Prostate gland (tissue), 2 donors: ENCODE measurements at regions not wholly inside any gene's neighbourhood (a gene's known extent, or its start where the extent isn't known, plus 50 kb on each side); places are given as distances from the start of the nearest gene placed in this dataset.

Experiments
- CTCF ChIP-seq, 4 experiments: fragments of 200-600 bp in 2 of 4; fragments of 450-650 bp in 2 of 4; sonication (generic) in 2 of 4; IDR thresholded peaks; 1 replicate in 3 of 4; 2 replicates in 1 of 4; pipeline ENCODE4 v1.5.1; 2016 to 2019; ENCODE audit warnings: antibody characterized with exemption in 4 of 4, mild to moderate bottlenecking in 2 of 4, moderate library complexity in 2 of 4
- POLR2A ChIP-seq: fragments of 450-650 bp; IDR thresholded peaks from one replicate; pipeline ENCODE4 v1.6.1; 2016; ENCODE audit warnings: antibody characterized with exemption, mild to moderate bottlenecking
- POLR2AphosphoS5 ChIP-seq: sonication (generic); formaldehyde crosslinking; IDR thresholded peaks from one replicate; pipeline ENCODE4 v1.6.1; 2017; ENCODE audit warnings: antibody characterized with exemption

- no peak for TF ChIP-seq CTCF (IDR thresholded peaks at IDR 0.05)
- TF ChIP-seq POLR2A = no peak
- TF ChIP-seq POLR2AphosphoS5 = no peak
These were observed 465.1 kb upstream of the GALNTL6 start for GRCh38 chr4:171348090-171348489.
